Muscle of leg (tissue), 3 donors: ENCODE measurements at regions not wholly inside any gene's neighbourhood (a gene's known extent, or its start where the extent isn't known, plus 50 kb on each side); places are given as distances from the start of the nearest gene placed in this dataset.

Experiments
- DNase-seq: peaks from one replicate; pipeline ENCODE4 v3.0.0; 2013
- H3K27ac ChIP-seq: one replicate; pipeline ENCODE4 v1.5.1; 2013; ENCODE audit warnings: mild to moderate bottlenecking, low read length, control low read depth
- H3K27me3 ChIP-seq: one replicate; pipeline ENCODE4 v1.6.1; 2013; ENCODE audit warnings: low read length; ENCODE audit not compliant: control insufficient read depth, insufficient read depth
- H3K36me3 ChIP-seq: one replicate; pipeline ENCODE4 v1.6.1; 2013; ENCODE audit warnings: low read length; ENCODE audit not compliant: control insufficient read depth, insufficient read depth
- H3K4me1 ChIP-seq: one replicate; pipeline ENCODE4 v1.6.1; 2013; ENCODE audit warnings: low read length; ENCODE audit not compliant: control insufficient read depth, insufficient read depth
- H3K4me3 ChIP-seq: one replicate; pipeline ENCODE4 v1.5.1; 2013; ENCODE audit warnings: low read length, control low read depth
- H3K9me3 ChIP-seq: replicated peaks from 2 replicates; pipeline ENCODE4 v1.6.1; 2013; ENCODE audit warnings: low read depth, low read length; ENCODE audit not compliant: control insufficient read depth
- WGBS: methylation state at CpG from one replicate; pipeline ENCODE4 v1.1.5; 2013; ENCODE audit warnings: missing lambda C conversion rate; ENCODE audit not compliant: insufficient coverage; 5-methylcytosine and 5-hydroxymethylcytosine counted together

GRCh38 chr20:60845146-60845545 lies 406.9 kb upstream of the CDH4 start:
- Histone ChIP-seq H3K4me1 (no peaks in the 10 kb centered on the region), H3K27ac (no peak overlapping the region), H3K27me3 (no peaks in the 10 kb centered on the region), H3K36me3 (no peaks in the 10 kb centered on the region), H3K9me3 (no peaks in the 10 kb centered on the region), H3K4me3 (no peak overlapping the region)
- no CpG with 5 or more reads among the region's 4 CpGs for WGBS
- no peak for DNase-seq

- Histone ChIP-seq H3K9me3 (peaks cover 5% of the 10 kb centered on the region), H3K4me1 (no peaks in the 10 kb centered on the region), H3K36me3 (no peaks in the 10 kb centered on the region), H3K27ac (no peak overlapping the region), H3K27me3 (no peaks in the 10 kb centered on the region), H3K4me3 (no peak overlapping the region)
- 17% methylated on average over 4 of the region's 9 CpGs for WGBS
- no peak for DNase-seq
These were observed 400.0 kb upstream of the CDH4 start for GRCh38 chr20:60851826-60852704.

DNA sequence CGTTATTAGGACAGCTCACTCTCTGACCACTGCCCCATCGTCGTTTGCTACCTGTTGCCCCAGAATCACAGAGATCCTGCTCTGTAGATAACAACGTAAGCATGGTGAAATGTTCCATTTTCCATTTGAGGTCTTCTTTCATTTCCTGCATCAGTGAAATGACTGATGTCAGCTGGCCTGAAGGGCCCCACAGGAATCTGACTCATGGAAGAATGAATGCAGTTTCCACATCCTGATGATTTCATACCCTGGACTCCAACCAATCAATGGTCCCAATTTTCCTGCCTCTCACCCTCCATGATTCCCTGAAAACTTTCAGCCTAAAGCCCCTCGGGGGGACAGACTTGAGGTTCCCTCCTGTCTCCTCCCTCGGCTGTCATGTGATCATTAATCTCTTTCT lies 394.4 kb upstream of the CDH4 start:
- DNase-seq: peak; percentile 45
- WGBS: 62% methylated on average over 5 of the region's 6 CpGs
- Histone ChIP-seq H3K4me3 (no peak overlapping the region), H3K27me3 (no peaks in the 10 kb centered on the region), H3K36me3 (no peaks in the 10 kb centered on the region), H3K4me1 (no peaks in the 10 kb centered on the region), H3K9me3 (peaks cover 5% of the 10 kb centered on the region), H3K27ac (no peak overlapping the region)

- Histone ChIP-seq H3K4me3 (no peak overlapping the region), H3K27me3 (no peaks in the 10 kb centered on the region), H3K4me1 (no peaks in the 10 kb centered on the region), H3K36me3 (no peaks in the 10 kb centered on the region), H3K27ac (no peak overlapping the region), H3K9me3 (no peaks in the 10 kb centered on the region)
- WGBS: 33% methylated on average over 4 of the region's 5 CpGs
- peak; percentile 33 for DNase-seq
These were observed 389.5 kb upstream of the CDH4 start for GRCh38 chr20:60862601-60863000.

GRCh38 chr20:60863548-60863947 lies 388.5 kb upstream of the CDH4 start:
- Histone ChIP-seq H3K27ac (no peak overlapping the region), H3K27me3 (peaks cover under 1% of the 10 kb centered on the region), H3K9me3 (no peaks in the 10 kb centered on the region), H3K36me3 (no peaks in the 10 kb centered on the region), H3K4me1 (no peaks in the 10 kb centered on the region), H3K4me3 (no peak overlapping the region)
- DNase-seq: no peak
- 75% methylated on average over 2 of the region's 3 CpGs for WGBS

GRCh38 chr20:60867589-60867988 lies 384.5 kb upstream of the CDH4 start:
- Histone ChIP-seq H3K36me3 (no peaks in the 10 kb centered on the region), H3K27me3 (peaks cover 3% of the 10 kb centered on the region), H3K27ac (no peak overlapping the region), H3K9me3 (no peaks in the 10 kb centered on the region), H3K4me3 (no peak overlapping the region), H3K4me1 (no peaks in the 10 kb centered on the region)
- no CpG with 5 or more reads among the region's 3 CpGs for WGBS
- DNase-seq: no peak

DNA sequence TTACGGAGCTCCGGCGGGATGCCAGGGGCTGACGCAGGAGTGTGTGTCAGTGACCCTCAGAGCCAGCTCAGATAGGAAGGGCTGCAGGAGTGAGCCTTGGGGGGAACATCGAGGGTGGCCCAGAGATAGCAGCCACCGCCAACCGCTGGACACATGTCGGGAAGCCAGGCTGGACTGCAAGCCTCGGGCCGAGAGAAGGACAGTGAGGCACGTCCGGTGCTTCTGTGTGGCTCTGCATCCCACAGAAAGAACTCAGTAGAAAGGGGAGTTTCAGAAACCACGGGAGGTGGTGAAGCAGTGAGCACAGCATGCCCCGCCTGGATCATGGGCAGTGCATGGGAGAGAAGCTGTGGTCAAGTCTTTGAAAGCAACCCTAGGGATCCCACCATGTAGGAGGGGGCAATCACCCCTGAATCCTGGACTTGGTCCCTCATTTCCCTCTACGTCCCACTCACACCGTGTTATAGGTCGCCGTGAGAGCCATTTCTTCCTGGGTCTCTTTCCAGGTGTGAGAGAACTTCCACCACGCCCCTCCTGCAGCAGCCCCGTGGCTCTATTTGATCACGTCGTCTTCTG lies 383.7 kb upstream of the CDH4 start:
- Histone ChIP-seq H3K4me1 (no peaks in the 10 kb centered on the region), H3K27ac (no peak overlapping the region)
- no peak for DNase-seq

GRCh38 chr20:60869087-60869486 lies 383.0 kb upstream of the CDH4 start:
- WGBS: 43% methylated on average over 11 of the region's 12 CpGs
- H3K27ac ChIP-seq: no peak overlapping the region
- peaks cover 3% of the 10 kb centered on the region for H3K27me3 ChIP-seq
- H3K36me3 ChIP-seq: no peaks in the 10 kb centered on the region
- H3K4me3 ChIP-seq: no peak overlapping the region
- no peaks in the 10 kb centered on the region for H3K4me1 ChIP-seq
- no peak for DNase-seq
- H3K9me3 ChIP-seq: no peaks in the 10 kb centered on the region

More for the DNA sequence above, 383.7 kb upstream of the CDH4 start:
- Histone ChIP-seq H3K27me3 (peaks cover 3% of the 10 kb centered on the region), H3K36me3 (no peaks in the 10 kb centered on the region), H3K4me3 (no peak overlapping the region), H3K9me3 (no peaks in the 10 kb centered on the region)
- 66% methylated on average over 22 of the region's 22 CpGs for WGBS

GRCh38 chr20:60869625-60870024 lies 382.4 kb upstream of the CDH4 start:
- peaks cover 3% of the 10 kb centered on the region for H3K27me3 ChIP-seq
- 86% methylated on average over 6 of the region's 9 CpGs for WGBS
- no peaks in the 10 kb centered on the region for H3K36me3 ChIP-seq

GRCh38 chr20:60870040-60870439 lies 382.0 kb upstream of the CDH4 start:
- Histone ChIP-seq H3K27ac (no peak overlapping the region), H3K36me3 (no peaks in the 10 kb centered on the region), H3K4me1 (no peaks in the 10 kb centered on the region), H3K4me3 (no peak overlapping the region), H3K9me3 (no peaks in the 10 kb centered on the region), H3K27me3 (peaks cover 3% of the 10 kb centered on the region)
- DNase-seq: no peak
- 92% methylated on average over 6 of the region's 7 CpGs for WGBS

More at GRCh38 chr20:60869625-60870024, 382.4 kb upstream of the CDH4 start:
- Histone ChIP-seq H3K4me1 (no peaks in the 10 kb centered on the region), H3K27ac (no peak overlapping the region), H3K4me3 (no peak overlapping the region), H3K9me3 (no peaks in the 10 kb centered on the region)
- DNase-seq: no peak
